ENCODE measurements at regions not wholly inside any gene's neighbourhood (a gene's known extent, or its start where the extent isn't known, plus 50 kb on each side); places are given as distances from the start of the nearest gene placed in this dataset.

GRCh38 chr14:66092748-66093147, 393.4 kb upstream of the CCDC196 start:
- TF ChIP-seq CTCF (conservative IDR thresholded peaks at IDR 0.05; ENCODE audit: low read depth in 2 of 2) (no peak), EZH2 (IDR thresholded peaks at IDR 0.05; ENCODE audit: low read depth, unreplicated experiment) (no peak), POLR2AphosphoS5 (IDR thresholded peaks at IDR 0.05; ENCODE audit: low read depth) (no peak), EZH2phosphoT487 (IDR thresholded peaks at IDR 0.05; ENCODE audit: unreplicated experiment) (no peak), REST (IDR thresholded peaks at IDR 0.05; ENCODE audit: unreplicated experiment) (no peak), CREB1 (CRISPR knock-in tag; IDR thresholded peaks at IDR 0.05; ENCODE audit: low read depth) (no peak), STAT1 (IDR thresholded peaks at IDR 0.05; ENCODE audit: unreplicated experiment) (no peak), ZNF462 (CRISPR knock-in tag; IDR thresholded peaks at IDR 0.05) (no peak), ETS1 (IDR thresholded peaks at IDR 0.05) (no peak), ZNF114 (CRISPR knock-in tag; IDR thresholded peaks at IDR 0.05) (no peak), JUNB (IDR thresholded peaks at IDR 0.05; ENCODE audit: unreplicated experiment) (no peak), ZNF331 (CRISPR knock-in tag; IDR thresholded peaks at IDR 0.05; ENCODE audit: low read depth) (no peak), NANOG (IDR thresholded peaks at IDR 0.05; ENCODE audit: borderline replicate concordance) (no peak)
